DOHH2 (cell line): ENCODE measurements at regions not wholly inside any gene's neighbourhood (a gene's known extent, or its start where the extent isn't known, plus 50 kb on each side); places are given as distances from the start of the nearest gene placed in this dataset.

Experiments used
- H3F3A ChIP-seq: fragments of 200-600 bp; sonication (generic), shearing (Covaris generic); 2 replicates; pipeline ENCODE4 v1.6.0; 2016; ENCODE audit warnings: antibody characterized with exemption, mild to moderate bottlenecking; ENCODE audit not compliant: control insufficient read depth, insufficient read depth
- H3K27ac ChIP-seq: fragments of 200-600 bp; sonication (generic); 2 replicates; pipeline ENCODE4 v1.5.1; 2014; ENCODE audit warnings: low read depth, mild to moderate bottlenecking, low read length, moderate library complexity
- H3K27me3 ChIP-seq: fragments of 200-600 bp; sonication (generic); 2 replicates; pipeline ENCODE4 v1.6.1; 2014; ENCODE audit warnings: mild to moderate bottlenecking, low read length, mixed read lengths; ENCODE audit not compliant: control insufficient read depth
- H3K36me3 ChIP-seq: fragments of 200-600 bp; sonication (generic); 2 replicates; pipeline ENCODE4 v1.6.1; 2014; ENCODE audit warnings: mild to moderate bottlenecking, low read length, moderate library complexity, mixed read lengths; ENCODE audit not compliant: control insufficient read depth
- H3K4me1 ChIP-seq: fragments of 200-600 bp; sonication (generic); 2 replicates; pipeline ENCODE4 v1.6.1; 2014; ENCODE audit warnings: mild to moderate bottlenecking, low read length, mixed read lengths; ENCODE audit not compliant: control insufficient read depth
- H3K4me2 ChIP-seq: fragments of 200-600 bp; sonication (generic); 2 replicates; pipeline ENCODE4 v1.6.0; 2014; ENCODE audit warnings: mild to moderate bottlenecking, low read length, moderate library complexity
- H3K4me3 ChIP-seq: fragments of 200-600 bp; sonication (generic); 2 replicates; pipeline ENCODE4 v1.5.1; 2014; ENCODE audit warnings: mild to moderate bottlenecking, low read length, mixed read lengths
- H3K79me2 ChIP-seq: fragments of 200-600 bp; sonication (generic); 2 replicates; pipeline ENCODE4 v1.6.1; 2014; ENCODE audit warnings: mild to moderate bottlenecking, low read length, mixed read lengths; ENCODE audit not compliant: control insufficient read depth
- H3K9me2 ChIP-seq: fragments of 200-600 bp; sonication (generic); replicated peaks from 2 replicates; pipeline ENCODE4 v1.6.1; 2014; ENCODE audit warnings: mild to moderate bottlenecking, low read length, mixed read lengths; ENCODE audit not compliant: control insufficient read depth
- H3K9me3 ChIP-seq: fragments of 200-600 bp; sonication (generic); 2 replicates; pipeline ENCODE4 v1.6.1; 2014; ENCODE audit warnings: antibody characterized with exemption, low read length, mixed read lengths; ENCODE audit not compliant: control insufficient read depth, insufficient read depth
- H4K20me1 ChIP-seq: fragments of 200-600 bp; sonication (generic); 2 replicates; pipeline ENCODE4 v1.6.0; 2014; ENCODE audit warnings: low read depth, mild to moderate bottlenecking, antibody characterized with exemption, low read length, moderate library complexity; ENCODE audit not compliant: control insufficient read depth, insufficient read depth
- EZH2phosphoT487 ChIP-seq: fragments of 200-600 bp; sonication (generic); IDR thresholded peaks from 2 replicates; pipeline ENCODE4 v1.6.1; 2017; ENCODE audit warnings: borderline replicate concordance, mild to moderate bottlenecking, antibody characterized with exemption, low read length, moderate library complexity, mixed read lengths
- TF ChIP-seq, protein P1 (sequence below): fragments of 200-600 bp; sonication (generic); IDR thresholded peaks from one replicate; pipeline ENCODE4 v1.5.1; 2014; ENCODE audit warnings: antibody characterized with exemption, mild to moderate bottlenecking, low read depth, low read length; ENCODE audit not compliant: poor library complexity, severe bottlenecking

DNA sequence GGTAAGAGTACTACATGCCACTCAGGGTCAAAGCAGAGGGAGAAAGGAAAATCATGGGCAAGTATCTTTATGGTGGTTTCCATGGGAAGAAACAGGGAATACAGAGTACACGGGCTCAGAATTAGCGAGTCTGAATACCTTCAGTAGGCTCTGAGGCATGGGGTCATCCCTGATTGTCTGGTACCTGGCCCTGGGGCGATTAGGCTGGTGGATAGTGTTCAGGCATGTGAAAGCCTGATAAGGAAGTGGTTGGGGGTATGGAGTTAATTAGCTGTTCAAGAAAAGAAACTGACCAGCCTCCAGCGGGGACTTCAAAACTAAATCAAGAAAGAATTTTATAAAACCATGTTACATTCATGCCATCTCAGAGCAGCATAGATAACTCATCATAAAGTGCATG lies 518.8 kb downstream of the RAB28 start:
- H3K27me3 ChIP-seq, result no peaks in the 10 kb centered on the region

DNA sequence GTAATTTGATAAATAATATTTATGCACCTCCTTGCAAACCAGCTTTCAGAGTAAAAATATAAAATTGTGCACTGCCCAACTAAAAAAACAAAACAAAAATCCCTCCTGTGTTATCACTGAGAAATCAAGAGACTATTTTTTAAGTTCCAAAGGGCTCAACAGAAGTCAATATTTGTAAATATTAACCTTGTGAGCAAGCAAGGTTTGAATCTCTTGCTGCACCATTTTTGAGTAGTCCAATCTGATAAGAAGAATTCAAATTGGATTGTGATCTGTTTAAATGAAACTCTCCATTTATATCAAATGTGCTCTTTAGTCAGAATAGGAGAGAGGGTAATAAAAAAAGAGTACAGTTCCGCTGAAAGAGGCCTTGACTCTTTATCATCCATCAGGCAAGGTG lies 520.2 kb downstream of the RAB28 start:
- TF ChIP-seq, protein P1, sequence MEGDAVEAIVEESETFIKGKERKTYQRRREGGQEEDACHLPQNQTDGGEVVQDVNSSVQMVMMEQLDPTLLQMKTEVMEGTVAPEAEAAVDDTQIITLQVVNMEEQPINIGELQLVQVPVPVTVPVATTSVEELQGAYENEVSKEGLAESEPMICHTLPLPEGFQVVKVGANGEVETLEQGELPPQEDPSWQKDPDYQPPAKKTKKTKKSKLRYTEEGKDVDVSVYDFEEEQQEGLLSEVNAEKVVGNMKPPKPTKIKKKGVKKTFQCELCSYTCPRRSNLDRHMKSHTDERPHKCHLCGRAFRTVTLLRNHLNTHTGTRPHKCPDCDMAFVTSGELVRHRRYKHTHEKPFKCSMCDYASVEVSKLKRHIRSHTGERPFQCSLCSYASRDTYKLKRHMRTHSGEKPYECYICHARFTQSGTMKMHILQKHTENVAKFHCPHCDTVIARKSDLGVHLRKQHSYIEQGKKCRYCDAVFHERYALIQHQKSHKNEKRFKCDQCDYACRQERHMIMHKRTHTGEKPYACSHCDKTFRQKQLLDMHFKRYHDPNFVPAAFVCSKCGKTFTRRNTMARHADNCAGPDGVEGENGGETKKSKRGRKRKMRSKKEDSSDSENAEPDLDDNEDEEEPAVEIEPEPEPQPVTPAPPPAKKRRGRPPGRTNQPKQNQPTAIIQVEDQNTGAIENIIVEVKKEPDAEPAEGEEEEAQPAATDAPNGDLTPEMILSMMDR, result no peak
- no peak for TF ChIP-seq EZH2phosphoT487
- Histone ChIP-seq H3F3A (no peaks in the 10 kb centered on the region), H3K79me2 (no peaks in the 10 kb centered on the region), H3K36me3 (no peaks in the 10 kb centered on the region), H3K9me3 (no peaks in the 10 kb centered on the region), H3K4me2 (no peak overlapping the region), H3K4me3 (no peak overlapping the region), H3K27ac (no peak overlapping the region), H3K27me3 (no peaks in the 10 kb centered on the region), H3K4me1 (no peaks in the 10 kb centered on the region), H3K9me2 (no peaks in the 10 kb centered on the region), H4K20me1 (no peaks in the 10 kb centered on the region)

More for the DNA sequence above, 518.8 kb downstream of the RAB28 start:
- Histone ChIP-seq H3K4me1 (no peaks in the 10 kb centered on the region), H4K20me1 (no peaks in the 10 kb centered on the region), H3K4me2 (no peak overlapping the region), H3F3A (no peaks in the 10 kb centered on the region), H3K36me3 (no peaks in the 10 kb centered on the region), H3K9me2 (no peaks in the 10 kb centered on the region), H3K4me3 (no peak overlapping the region), H3K9me3 (no peaks in the 10 kb centered on the region), H3K79me2 (no peaks in the 10 kb centered on the region), H3K27ac (no peak overlapping the region)
- no peak for TF ChIP-seq EZH2phosphoT487
- TF ChIP-seq, protein P1, result no peak

DNA sequence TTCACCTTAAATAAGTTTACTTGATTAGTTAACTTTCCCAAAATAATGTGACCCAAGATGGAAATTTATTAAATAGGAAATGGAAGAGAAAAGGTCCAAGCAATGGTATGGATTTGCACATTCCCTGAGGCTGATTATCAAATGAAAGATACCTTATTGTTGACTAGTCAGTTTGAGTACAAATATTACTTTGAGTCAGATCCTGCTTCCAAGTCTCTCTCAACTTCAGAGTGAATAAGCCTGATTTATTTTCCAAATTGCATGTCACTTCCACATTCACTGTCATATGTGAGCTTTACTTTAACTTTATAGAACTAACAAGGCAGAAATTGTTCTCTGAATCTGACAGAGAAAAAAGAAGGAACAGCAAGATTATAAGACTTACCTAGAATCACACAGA lies 520.8 kb downstream of the RAB28 start:
- Histone ChIP-seq H3K4me2 (no peak overlapping the region), H3K4me1 (no peaks in the 10 kb centered on the region), H3K79me2 (no peaks in the 10 kb centered on the region), H3F3A (no peaks in the 10 kb centered on the region), H4K20me1 (no peaks in the 10 kb centered on the region), H3K27ac (no peak overlapping the region), H3K9me2 (no peaks in the 10 kb centered on the region), H3K27me3 (no peaks in the 10 kb centered on the region), H3K36me3 (no peaks in the 10 kb centered on the region), H3K4me3 (no peak overlapping the region), H3K9me3 (no peaks in the 10 kb centered on the region)
- TF ChIP-seq, protein P1, result no peak
- no peak for TF ChIP-seq EZH2phosphoT487

DNA sequence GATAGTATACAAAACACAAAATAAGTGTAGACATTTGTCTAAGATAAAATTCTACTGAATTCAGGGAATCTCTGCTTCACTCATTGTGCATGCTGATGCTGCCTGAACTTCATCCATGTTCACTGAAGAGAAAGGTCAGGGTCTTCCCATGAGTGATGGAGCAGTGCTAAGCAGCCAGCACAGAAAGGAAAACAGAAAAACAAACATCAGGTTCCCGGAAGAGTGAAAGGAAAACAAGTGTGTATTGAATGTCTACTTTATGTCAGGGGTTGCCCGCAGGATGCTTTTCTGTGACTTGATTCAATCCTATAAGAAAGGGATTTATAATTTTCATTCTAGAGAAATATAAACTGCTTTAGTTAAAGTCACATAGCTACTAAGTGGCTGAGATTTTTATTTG lies 522.4 kb downstream of the RAB28 start:
- no peaks in the 10 kb centered on the region for H3K9me2 ChIP-seq
- no peak overlapping the region for H3K4me2 ChIP-seq
- no peaks in the 10 kb centered on the region for H3K36me3 ChIP-seq
- H3K4me1 ChIP-seq, result no peaks in the 10 kb centered on the region
- no peaks in the 10 kb centered on the region for H3K79me2 ChIP-seq
- H3K9me3 ChIP-seq, result no peaks in the 10 kb centered on the region
- H3K27ac ChIP-seq, result no peak overlapping the region
- no peaks in the 10 kb centered on the region for H3K27me3 ChIP-seq
- no peak for TF ChIP-seq EZH2phosphoT487
- TF ChIP-seq, protein P1, result no peak
- H4K20me1 ChIP-seq, result no peaks in the 10 kb centered on the region
- H3F3A ChIP-seq, result no peaks in the 10 kb centered on the region
- H3K4me3 ChIP-seq, result no peak overlapping the region
